ENCODE measurements at regions not wholly inside any gene's neighbourhood (a gene's known extent, or its start where the extent isn't known, plus 50 kb on each side); places are given as distances from the start of the nearest gene placed in this dataset.

- H3K27me3 Mint-ChIP-seq (ENCODE audit: insufficient read depth, low read depth, poor library complexity): peaks cover 6% of the 10 kb centered on the region
- peaks cover 30% of the 10 kb centered on the region for H3K36me3 Mint-ChIP-seq (ENCODE audit: low read depth)
- H4K20me1 ChIP-seq (replicated peaks; ENCODE audit: insufficient read depth): no peaks in the 10 kb centered on the region
- H3K36me3 ChIP-seq (ENCODE audit: insufficient read depth): no peaks in the 10 kb centered on the region
- no peak for ATAC-seq
- H3K4me2 ChIP-seq: no peak overlapping the region
- H3K27me3 ChIP-seq (ENCODE audit: insufficient read depth): no peaks in the 10 kb centered on the region
- H3K4me1 ChIP-seq (ENCODE audit: insufficient read depth): peaks cover 2% of the 10 kb centered on the region
- no peak overlapping the region for H3K4me3 Mint-ChIP-seq
- no peaks in the 10 kb centered on the region for H3K79me2 ChIP-seq (replicated peaks; ENCODE audit: insufficient read depth)
- peaks cover 10% of the 10 kb centered on the region; the same call in 1 of the 2 replicates for H3K9me2 ChIP-seq (ENCODE audit: insufficient read depth)
- H3K4me3 ChIP-seq: no peak overlapping the region
- no peak overlapping the region for H3K27ac Mint-ChIP-seq
- H3K4me1 Mint-ChIP-seq: peaks cover under 1% of the 10 kb centered on the region; the same call in 2 of the 3 replicates
- no peak overlapping the region for H3K27ac ChIP-seq (ENCODE audit: low read depth)
- DNase-seq (ENCODE audit: low spot score): no peak
- no peaks in the 10 kb centered on the region for H3F3A ChIP-seq (replicated peaks; ENCODE audit: low read depth)
- no peak overlapping the region for H2AFZ ChIP-seq
- TF ChIP-seq NANOG (IDR thresholded peaks at IDR 0.05; ENCODE audit: borderline replicate concordance): no peak
- TF ChIP-seq ZNF462 (CRISPR knock-in tag; IDR thresholded peaks at IDR 0.05): no peak
- no peak for TF ChIP-seq EZH2 (IDR thresholded peaks at IDR 0.05; ENCODE audit: low read depth, unreplicated experiment)
- H3K9me3 Mint-ChIP-seq: peaks cover 30% of the 10 kb centered on the region
These were observed 238.7 kb downstream of the EFNB2 start for GRCh38 chr13:106296723-106297122.

GRCh38 chr13:106295971-106296370, 239.5 kb downstream of the EFNB2 start:
- Histone ChIP-seq H3K4me3 (no peak overlapping the region), H2AFZ (peak overlapping the region; percentile 52; the same call in 1 of the 2 replicates), H3K4me1 (ENCODE audit: insufficient read depth) (no peaks in the 10 kb centered on the region), H4K20me1 (replicated peaks; ENCODE audit: insufficient read depth) (no peaks in the 10 kb centered on the region), H3K27me3 (ENCODE audit: insufficient read depth) (no peaks in the 10 kb centered on the region), H3K9me2 (ENCODE audit: insufficient read depth) (peaks cover 13% of the 10 kb centered on the region; the same call in 1 of the 2 replicates), H3K36me3 (ENCODE audit: insufficient read depth) (no peaks in the 10 kb centered on the region), H3K79me2 (replicated peaks; ENCODE audit: insufficient read depth) (no peaks in the 10 kb centered on the region), H3K4me2 (no peak overlapping the region), H3K27ac (ENCODE audit: low read depth) (no peak overlapping the region), H3F3A (replicated peaks; ENCODE audit: low read depth) (no peaks in the 10 kb centered on the region)
- no peak for ATAC-seq
- Mint-ChIP-seq H3K4me3 (no peak overlapping the region), H3K9me3 (peaks cover 28% of the 10 kb centered on the region), H3K27ac (no peak overlapping the region), H3K36me3 (ENCODE audit: low read depth) (peaks cover 25% of the 10 kb centered on the region), H3K4me1 (no peaks in the 10 kb centered on the region), H3K27me3 (ENCODE audit: insufficient read depth, low read depth, poor library complexity) (peaks cover 5% of the 10 kb centered on the region)
- DNase-seq (ENCODE audit: low spot score): no peak
- TF ChIP-seq ZNF114 (CRISPR knock-in tag; IDR thresholded peaks at IDR 0.05) (no peak), EZH2 (IDR thresholded peaks at IDR 0.05; ENCODE audit: low read depth, unreplicated experiment) (no peak), ZNF462 (CRISPR knock-in tag; IDR thresholded peaks at IDR 0.05) (no peak), EZH2phosphoT487 (IDR thresholded peaks at IDR 0.05; ENCODE audit: unreplicated experiment) (no peak), STAT1 (IDR thresholded peaks at IDR 0.05; ENCODE audit: unreplicated experiment) (no peak), CREB1 (CRISPR knock-in tag; IDR thresholded peaks at IDR 0.05; ENCODE audit: low read depth) (no peak)

Measured in GM23338 (cell line).